HG03354 (cell line): ENCODE measurements at regions not wholly inside any gene's neighbourhood (a gene's known extent, or its start where the extent isn't known, plus 50 kb on each side); places are given as distances from the start of the nearest gene placed in this dataset.
"Not testable (repeated sequence)": the region's sequence is repeated elsewhere in the genome, so short reads cannot be mapped to it uniquely, and the experiment has no call there.

Experiments
- ATAC-seq: cut with Tn5 transposase; IDR thresholded peaks from one replicate; pipeline ENCODE4 v1.9.1; 2021; ENCODE audit warnings: mild to moderate bottlenecking; ENCODE audit not compliant: unreplicated experiment, poor library complexity, severe bottlenecking

GRCh38 chr14:22492622-22493542, 96.1 kb downstream of the DAD1 start:
- ATAC-seq: no peak

- no peak for ATAC-seq
These were observed 97.1 kb downstream of the DAD1 start for GRCh38 chr14:22491683-22492621.

- ATAC-seq: not testable (repeated sequence)
These were observed 98.0 kb downstream of the DAD1 start for GRCh38 chr14:22491053-22491452.

- peak; percentile 33 for ATAC-seq
These were observed 98.8 kb downstream of the DAD1 start for GRCh38 chr14:22489957-22490950.

- ATAC-seq: no peak
These were observed 99.8 kb downstream of the DAD1 start for GRCh38 chr14:22489244-22489545.

- ATAC-seq: no peak
These were observed 100.3 kb downstream of the DAD1 start for GRCh38 chr14:22488522-22489243.

- no peak for ATAC-seq
These were observed 101.1 kb downstream of the DAD1 start for GRCh38 chr14:22487941-22488340.

- ATAC-seq: no peak
These were observed 101.6 kb downstream of the DAD1 start for GRCh38 chr14:22487401-22487800.

- no peak for ATAC-seq
These were observed 102.3 kb downstream of the DAD1 start for GRCh38 chr14:22486675-22487074.

- ATAC-seq: no peak
These were observed 103.4 kb downstream of the DAD1 start for GRCh38 chr14:22485649-22486048.

- ATAC-seq: no peak
These were observed 103.8 kb downstream of the DAD1 start for GRCh38 chr14:22485178-22485577.

- no peak for ATAC-seq
These were observed 104.4 kb downstream of the DAD1 start for GRCh38 chr14:22484632-22485031.

GRCh38 chr14:22483863-22484593, 105.0 kb downstream of the DAD1 start:
- ATAC-seq: no peak

GRCh38 chr14:22482782-22483553, 106.1 kb downstream of the DAD1 start:
- ATAC-seq: no peak

GRCh38 chr14:22482085-22482694, 106.8 kb downstream of the DAD1 start:
- no peak for ATAC-seq

GRCh38 chr14:22481546-22481945, 107.5 kb downstream of the DAD1 start:
- ATAC-seq: no peak

- ATAC-seq: no peak
These were observed 109.1 kb downstream of the DAD1 start for GRCh38 chr14:22479776-22480464.
